Pancreas (tissue), 10 donors: ENCODE measurements at regions not wholly inside any gene's neighbourhood (a gene's known extent, or its start where the extent isn't known, plus 50 kb on each side); places are given as distances from the start of the nearest gene placed in this dataset.

Source experiments
- ATAC-seq, 4 donors: fragments of 200-7000 bp; cut with Tn5 transposase; one replicate each; pipeline versions ENCODE4 v1.8.0 to v1.9.1; 2020; ENCODE audit warnings: mild to moderate bottlenecking in 4 of 4, moderate library complexity in 4 of 4
- DNase-seq, 6 donors: peaks; one replicate each; pipeline ENCODE4 v3.0.0-alpha.2; 2020
- FAIRE-seq: peaks from 2 replicates; lab custom pipeline; 2012; peaks lifted over from hg19 to GRCh38; lab: Jason Lieb, UNC
- H3K27ac ChIP-seq, 4 donors: fragments of 200-600 bp; sonication (generic); 1 replicate in 3 of 4; 2 replicates in 1 of 4; pipeline versions ENCODE4 v1.5.0 to v1.8.0; 2020
- H3K27me3 ChIP-seq, 4 donors: fragments of 200-600 bp; one replicate each; pipeline ENCODE4 v1.8.0; 2021
- H3K36me3 ChIP-seq, 3 donors: fragments of 200-600 bp; sonication (generic) in 1 of 3; one replicate each; pipeline versions ENCODE4 v1.5.0 to v1.8.0; 2020 to 2021
- H3K4me1 ChIP-seq, 3 donors: fragments of 200-600 bp; one replicate each; pipeline ENCODE4 v1.8.0; 2021
- H3K4me3 ChIP-seq, 4 donors: fragments of 200-600 bp; sonication (generic) in 2 of 4; one replicate each; pipeline versions ENCODE4 v1.5.0 to v1.8.0; 2020 to 2021
- H3K9me3 ChIP-seq, 4 donors: fragments of 200-600 bp; one replicate each; pipeline ENCODE4 v1.8.0; 2021
- CTCF ChIP-seq, 4 donors: fragments of 200-600 bp; sonication (generic) in 3 of 4; IDR thresholded peaks; one replicate each; pipeline versions ENCODE4 v1.5.0 to v1.8.0; 2021; ENCODE audit warnings: antibody characterized with exemption in 4 of 4
- WGBS, 2 donors: extraction: QIAGEN DNeasy Blood & Tissue Kit; methylation state at CpG; one replicate each; pipeline ENCODE4 v1.1.7; 2013; 5-methylcytosine and 5-hydroxymethylcytosine counted together
- intact Hi-C, 3 donors: fragments of 100-400 bp; cut with DNase I; formaldehyde crosslinking; loops; one replicate each; pipeline versions ENCODE4 v1.11.1 to v1.14.2; 2022
- donor health status: healthy with polysubstance abuse.
- donor health status: DM: no; HTN: no; CAD: no; lungs with moderate emphysema.
- donor health status: DM: no; HTN: no; CAD: no.
- donor health status: control.
- donor health status: control.
- donor health status: Bipolar disorder and iron deficiency.
- donor health status: DM: yes; HTN: yes; CAD: no.
- donor health status: DM: no; HTN: no; CAD: no.
- donor health status: DM: no; HTN: no; CAD: no.
- donor health status: DM: yes; HTN: yes; CAD: no.

- no peaks in the 10 kb centered on the region for H3K36me3 ChIP-seq
- H3K9me3 ChIP-seq, result no peaks in the 10 kb centered on the region
- TF ChIP-seq CTCF (IDR thresholded peaks at IDR 0.05), result no peak
- H3K4me1 ChIP-seq, result no peaks in the 10 kb centered on the region
- H3K27me3 ChIP-seq, result no peaks in the 10 kb centered on the region
- no peak for FAIRE-seq
- H3K4me3 ChIP-seq, result no peak overlapping the region
- no peak for DNase-seq
- no peak overlapping the region for H3K27ac ChIP-seq
- intact Hi-C loops, result no loop called here
- ATAC-seq, result no peak
These were observed 61.1 kb upstream of the MARCKS start for GRCh38 chr6:113796038-113796437.

- intact Hi-C loops, result no loop called here
- Histone ChIP-seq H3K4me1 (peaks cover 0 to 6% (median 5%) of the 10 kb centered on the region in 3 donors), H3K9me3 (no peaks in the 10 kb centered on the region), H3K27me3 (no peaks in the 10 kb centered on the region), H3K4me3 (no peak overlapping the region), H3K36me3 (no peaks in the 10 kb centered on the region), H3K27ac (no peak overlapping the region)
- FAIRE-seq (no peak), ATAC-seq (no peak), DNase-seq (no peak)
- TF ChIP-seq CTCF (IDR thresholded peaks at IDR 0.05), result no peak
These were observed 54.4 kb upstream of the MARCKS start for GRCh38 chr6:113802779-113803178.

GRCh38 chr6:113805173-113805790 is 51.9 kb upstream of the MARCKS start:
- ATAC-seq (peak in 3 of 4 donors; percentile 48 to 64 (median 62)), FAIRE-seq (no peak), DNase-seq (no peak)
- Histone ChIP-seq H3K36me3 (no peaks in the 10 kb centered on the region), H3K4me1 (peaks cover 0 to 6% (median 5%) of the 10 kb centered on the region in 3 donors), H3K4me3 (no peak overlapping the region), H3K9me3 (no peaks in the 10 kb centered on the region), H3K27ac (peak overlapping the region in 1 of 4 donors; percentile 14), H3K27me3 (no peaks in the 10 kb centered on the region)
- no peak for TF ChIP-seq CTCF (IDR thresholded peaks at IDR 0.05)
- intact Hi-C loops, result no loop called here
- 64% methylated on average over 7 of the region's 7 CpGs for WGBS, 2 donors

GRCh38 chr6:113805811-113806495 is 51.2 kb upstream of the MARCKS start:
- TF ChIP-seq CTCF (IDR thresholded peaks at IDR 0.05), result no peak
- H3K9me3 ChIP-seq, result no peaks in the 10 kb centered on the region
- intact Hi-C loops, result no loop called here
- ATAC-seq (no peak), DNase-seq (no peak), FAIRE-seq (no peak)
- 90 to 92% methylated on average over 6 of the region's 6 CpGs for whole genome bisulfite sequencing, 2 donors
- H3K36me3 ChIP-seq, result no peaks in the 10 kb centered on the region
- H3K27me3 ChIP-seq, result no peaks in the 10 kb centered on the region
- H3K4me3 ChIP-seq, result no peak overlapping the region
- no peak overlapping the region for H3K27ac ChIP-seq
- peaks cover 0 to 6% (median 5%) of the 10 kb centered on the region in 3 donors for H3K4me1 ChIP-seq
